ENCODE measurements at regions not wholly inside any gene's neighbourhood (a gene's known extent, or its start where the extent isn't known, plus 50 kb on each side); places are given as distances from the start of the nearest gene placed in this dataset.

GRCh38 chr3:180829409-180830405, 82.8 kb upstream of the FXR1 start:
- TF ChIP-seq CTCF (conservative IDR thresholded peaks at IDR 0.05 in 1 of 2, IDR thresholded peaks at IDR 0.05 in 1 of 2; ENCODE audit: low read depth in 1 of 2, low read length in 2 of 2) (no peak), EZH2 (IDR thresholded peaks at IDR 0.05; ENCODE audit: low read length, missing control alignments) (no peak)

All from fibroblast of lung (primary cell).